Activated CD8-positive, alpha-beta memory T cell treated with anti-CD3 and anti-CD28 coated beads, Interleukin-2, amount 10 ng/mL, durations not matched to agents 7 days and 5 days (primary cell): ENCODE measurements at regions not wholly inside any gene's neighbourhood (a gene's known extent, or its start where the extent isn't known, plus 50 kb on each side); places are given as distances from the start of the nearest gene placed in this dataset.

Experiments used
- ATAC-seq: fragments of 150-1000 bp; cut with Tn5 transposase; one replicate; pipeline ENCODE4 v1.10.0; 2021; ENCODE audit warnings: moderate library complexity
- CTCF ChIA-PET: fragments of 350-600 bp; sonication (Branson Sonifier 250); formaldehyde crosslinking; loops from one replicate; lab custom pipeline; 2021; ENCODE audit warnings: antibody characterized with exemption; lab: Charles Lee
- DNase-seq: peaks from one replicate; pipeline ENCODE4 v3.0.0-alpha.2; 2020
- H3K27ac Mint-ChIP-seq: one replicate; pipeline ENCODE4 v1.8.0; 2021; ENCODE audit warnings: mild to moderate bottlenecking, mixed read lengths
- H3K27me3 Mint-ChIP-seq: one replicate; pipeline ENCODE4 v1.8.0; 2021; ENCODE audit warnings: mixed read lengths
- H3K36me3 Mint-ChIP-seq: one replicate; pipeline ENCODE4 v1.8.0; 2021; ENCODE audit warnings: mild to moderate bottlenecking, mixed read lengths
- H3K4me1 Mint-ChIP-seq: one replicate; pipeline ENCODE4 v1.8.0; 2021; ENCODE audit warnings: mixed read lengths
- H3K4me3 Mint-ChIP-seq: one replicate; pipeline ENCODE4 v1.8.0; 2021; ENCODE audit warnings: mild to moderate bottlenecking, moderate library complexity, mixed read lengths
- H3K9me3 Mint-ChIP-seq: one replicate; pipeline ENCODE4 v1.8.0; 2022; ENCODE audit warnings: low read depth, mixed read lengths

GRCh38 chr12:77153706-77154105, 88.3 kb upstream of the E2F7 start:
- Mint-ChIP-seq H3K36me3 (no peaks in the 10 kb centered on the region), H3K27ac (no peak overlapping the region), H3K27me3 (no peaks in the 10 kb centered on the region), H3K4me1 (no peaks in the 10 kb centered on the region), H3K4me3 (no peak overlapping the region), H3K9me3 (no peaks in the 10 kb centered on the region)
- DNase-seq (no peak), ATAC-seq (no peak)
- CTCF ChIA-PET: no interaction called here

GRCh38 chr12:77152623-77153193, 87.3 kb upstream of the E2F7 start:
- no peak overlapping the region for H3K27ac Mint-ChIP-seq
- no peaks in the 10 kb centered on the region for H3K9me3 Mint-ChIP-seq
- no peaks in the 10 kb centered on the region for H3K36me3 Mint-ChIP-seq
- DNase-seq: no peak
- H3K4me3 Mint-ChIP-seq: no peak overlapping the region
- no peak for ATAC-seq
- CTCF ChIA-PET: no interaction called here
- H3K27me3 Mint-ChIP-seq: no peaks in the 10 kb centered on the region
- H3K4me1 Mint-ChIP-seq: no peaks in the 10 kb centered on the region

GRCh38 chr12:77151030-77151429, 85.7 kb upstream of the E2F7 start:
- H3K4me3 Mint-ChIP-seq: no peak overlapping the region
- no peak for ATAC-seq
- no peaks in the 10 kb centered on the region for H3K9me3 Mint-ChIP-seq
- CTCF ChIA-PET: no interaction called here
- DNase-seq: no peak
- H3K27ac Mint-ChIP-seq: no peak overlapping the region
- H3K4me1 Mint-ChIP-seq: no peaks in the 10 kb centered on the region
- H3K27me3 Mint-ChIP-seq: no peaks in the 10 kb centered on the region
- H3K36me3 Mint-ChIP-seq: no peaks in the 10 kb centered on the region

GRCh38 chr12:77133566-77133965, 68.2 kb upstream of the E2F7 start:
- Mint-ChIP-seq H3K36me3 (no peaks in the 10 kb centered on the region), H3K9me3 (no peaks in the 10 kb centered on the region), H3K4me3 (no peak overlapping the region), H3K27ac (no peak overlapping the region), H3K4me1 (no peaks in the 10 kb centered on the region), H3K27me3 (no peaks in the 10 kb centered on the region)
- DNase-seq: peak; percentile 47
- CTCF ChIA-PET: no interaction called here
- ATAC-seq: no peak

GRCh38 chr12:77131977-77132490, 66.7 kb upstream of the E2F7 start:
- no peaks in the 10 kb centered on the region for H3K4me1 Mint-ChIP-seq
- ATAC-seq: no peak
- no peaks in the 10 kb centered on the region for H3K36me3 Mint-ChIP-seq
- H3K4me3 Mint-ChIP-seq: no peak overlapping the region
- H3K27ac Mint-ChIP-seq: no peak overlapping the region
- no peaks in the 10 kb centered on the region for H3K27me3 Mint-ChIP-seq
- H3K9me3 Mint-ChIP-seq: no peaks in the 10 kb centered on the region
- no peak for DNase-seq
- CTCF ChIA-PET: no interaction called here

GRCh38 chr12:77130193-77130592, 64.8 kb upstream of the E2F7 start:
- no peak overlapping the region for H3K27ac Mint-ChIP-seq
- CTCF ChIA-PET: no interaction called here
- no peaks in the 10 kb centered on the region for H3K36me3 Mint-ChIP-seq
- H3K27me3 Mint-ChIP-seq: no peaks in the 10 kb centered on the region
- DNase-seq (no peak), ATAC-seq (no peak)
- no peaks in the 10 kb centered on the region for H3K4me1 Mint-ChIP-seq
- H3K9me3 Mint-ChIP-seq: no peaks in the 10 kb centered on the region
- no peak overlapping the region for H3K4me3 Mint-ChIP-seq

- CTCF ChIA-PET: no interaction called here
- Mint-ChIP-seq H3K4me3 (no peak overlapping the region), H3K9me3 (no peaks in the 10 kb centered on the region), H3K27me3 (peaks cover 3% of the 10 kb centered on the region), H3K36me3 (no peaks in the 10 kb centered on the region), H3K27ac (no peak overlapping the region), H3K4me1 (no peaks in the 10 kb centered on the region)
- DNase-seq: no peak
- ATAC-seq: no peak
These were observed 59.4 kb upstream of the E2F7 start for GRCh38 chr12:77124767-77125166.

GRCh38 chr12:77122661-77123060, 57.3 kb upstream of the E2F7 start:
- H3K27me3 Mint-ChIP-seq: peaks cover 3% of the 10 kb centered on the region
- CTCF ChIA-PET: no interaction called here
- no peak overlapping the region for H3K4me3 Mint-ChIP-seq
- no peak for DNase-seq
- no peaks in the 10 kb centered on the region for H3K4me1 Mint-ChIP-seq
- no peaks in the 10 kb centered on the region for H3K36me3 Mint-ChIP-seq
- no peak overlapping the region for H3K27ac Mint-ChIP-seq
- no peaks in the 10 kb centered on the region for H3K9me3 Mint-ChIP-seq
- no peak for ATAC-seq

GRCh38 chr12:77122236-77122635, 56.9 kb upstream of the E2F7 start:
- no peak overlapping the region for H3K27ac Mint-ChIP-seq
- H3K27me3 Mint-ChIP-seq: peaks cover 3% of the 10 kb centered on the region
- no peak overlapping the region for H3K4me3 Mint-ChIP-seq

GRCh38 chr12:77120156-77121085, 55.1 kb upstream of the E2F7 start:
- Mint-ChIP-seq H3K27ac (no peak overlapping the region), H3K4me3 (no peak overlapping the region), H3K27me3 (peaks cover 3% of the 10 kb centered on the region), H3K9me3 (no peaks in the 10 kb centered on the region), H3K36me3 (no peaks in the 10 kb centered on the region), H3K4me1 (no peaks in the 10 kb centered on the region)
- ATAC-seq (no peak), DNase-seq (no peak)
- CTCF ChIA-PET: no interaction called here

More at GRCh38 chr12:77122236-77122635, 56.9 kb upstream of the E2F7 start:
- Mint-ChIP-seq H3K4me1 (no peaks in the 10 kb centered on the region), H3K9me3 (no peaks in the 10 kb centered on the region), H3K36me3 (no peaks in the 10 kb centered on the region)
- CTCF ChIA-PET: no interaction called here
- no peak for DNase-seq
- no peak for ATAC-seq

GRCh38 chr12:77118696-77119095, 53.3 kb upstream of the E2F7 start:
- Mint-ChIP-seq H3K36me3 (no peaks in the 10 kb centered on the region), H3K27me3 (peaks cover 3% of the 10 kb centered on the region), H3K27ac (no peak overlapping the region), H3K9me3 (no peaks in the 10 kb centered on the region), H3K4me1 (no peaks in the 10 kb centered on the region), H3K4me3 (no peak overlapping the region)
- no peak for ATAC-seq
- CTCF ChIA-PET: no interaction called here
- no peak for DNase-seq

GRCh38 chr12:77116277-77116676, 50.9 kb upstream of the E2F7 start:
- Mint-ChIP-seq H3K27ac (no peak overlapping the region), H3K27me3 (no peaks in the 10 kb centered on the region), H3K4me1 (no peaks in the 10 kb centered on the region), H3K4me3 (no peak overlapping the region), H3K9me3 (peaks cover 3% of the 10 kb centered on the region), H3K36me3 (no peaks in the 10 kb centered on the region)
- CTCF ChIA-PET: no interaction called here
- DNase-seq (no peak), ATAC-seq (no peak)

GRCh38 chr12:77115471-77115870, 50.1 kb upstream of the E2F7 start:
- H3K27ac Mint-ChIP-seq: no peak overlapping the region
- H3K9me3 Mint-ChIP-seq: peaks cover 3% of the 10 kb centered on the region
- no peaks in the 10 kb centered on the region for H3K4me1 Mint-ChIP-seq
- no peak overlapping the region for H3K4me3 Mint-ChIP-seq
- H3K36me3 Mint-ChIP-seq: no peaks in the 10 kb centered on the region
- CTCF ChIA-PET: no interaction called here
- H3K27me3 Mint-ChIP-seq: no peaks in the 10 kb centered on the region
- ATAC-seq: no peak
- DNase-seq: no peak
